GM12875 (cell line): ENCODE measurements at regions not wholly inside any gene's neighbourhood (a gene's known extent, or its start where the extent isn't known, plus 50 kb on each side); places are given as distances from the start of the nearest gene placed in this dataset.
"Not testable (repeated sequence)": the region's sequence is repeated elsewhere in the genome, so short reads cannot be mapped to it uniquely, and the experiment has no call there.

Source experiments
- H3K4me3 ChIP-seq: one replicate; pipeline ENCODE4 v1.5.1; 2011; ENCODE audit warnings: low read depth, low read length, control low read depth
- TF ChIP-seq, protein P1 (sequence below): IDR thresholded peaks from 2 replicates; pipeline ENCODE4 v1.5.1; 2011; ENCODE audit warnings: low read depth, mild to moderate bottlenecking, control low read depth, inconsistent platforms, low read length, moderate library complexity, borderline replicate concordance; ENCODE audit not compliant: insufficient read depth

DNA sequence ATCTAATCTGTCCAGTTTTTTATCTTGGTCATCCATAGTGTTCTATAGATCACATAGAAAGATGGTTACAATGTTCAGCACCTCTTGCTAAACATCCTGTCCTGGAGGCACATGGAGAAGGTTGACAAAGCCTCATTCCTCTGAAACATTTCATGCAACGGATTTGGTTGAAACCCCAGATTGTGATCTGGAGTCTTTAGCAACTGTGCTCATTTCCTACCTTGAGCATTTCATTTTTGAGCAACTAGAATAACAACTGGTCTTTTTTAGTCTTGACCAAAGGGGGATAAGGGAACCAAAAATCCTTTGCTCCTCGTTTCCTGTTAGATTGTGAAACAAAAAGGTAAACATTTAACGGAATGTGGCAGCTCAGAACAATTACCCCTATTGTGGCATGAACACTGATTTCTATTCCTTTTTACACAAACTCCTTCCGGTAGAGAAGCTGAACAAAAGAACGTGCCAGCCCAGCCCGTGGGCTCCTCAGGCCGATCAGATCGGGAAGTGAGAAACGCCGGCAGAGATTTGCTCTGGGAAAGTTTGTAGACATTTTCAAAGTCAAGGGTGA is 94.7 kb upstream of the ERRFI1 start:
- no peak overlapping the region for H3K4me3 ChIP-seq

DNA sequence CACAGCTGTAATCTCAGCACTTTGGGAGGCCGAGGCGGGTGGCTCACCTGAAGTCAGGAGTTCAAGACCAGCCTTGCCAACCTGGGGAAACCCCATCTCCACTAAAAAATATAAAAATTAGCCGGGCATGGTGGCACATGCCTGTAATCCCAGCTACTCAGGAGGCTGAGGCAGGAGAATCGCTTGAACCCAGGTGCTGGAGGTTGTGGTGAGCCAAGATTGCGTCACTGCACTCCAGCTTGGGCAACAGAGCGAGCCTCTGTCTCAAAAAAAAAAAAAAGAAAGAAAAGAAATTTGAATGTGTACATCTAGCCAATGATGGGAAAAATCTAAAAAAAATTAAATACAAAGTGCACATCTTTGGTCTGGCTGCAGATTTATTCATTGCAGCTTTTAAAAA is 92.6 kb upstream of the ERRFI1 start:
- not testable (repeated sequence) for H3K4me3 ChIP-seq

More for the DNA sequence above, 94.7 kb upstream of the ERRFI1 start:
- TF ChIP-seq, protein P1, sequence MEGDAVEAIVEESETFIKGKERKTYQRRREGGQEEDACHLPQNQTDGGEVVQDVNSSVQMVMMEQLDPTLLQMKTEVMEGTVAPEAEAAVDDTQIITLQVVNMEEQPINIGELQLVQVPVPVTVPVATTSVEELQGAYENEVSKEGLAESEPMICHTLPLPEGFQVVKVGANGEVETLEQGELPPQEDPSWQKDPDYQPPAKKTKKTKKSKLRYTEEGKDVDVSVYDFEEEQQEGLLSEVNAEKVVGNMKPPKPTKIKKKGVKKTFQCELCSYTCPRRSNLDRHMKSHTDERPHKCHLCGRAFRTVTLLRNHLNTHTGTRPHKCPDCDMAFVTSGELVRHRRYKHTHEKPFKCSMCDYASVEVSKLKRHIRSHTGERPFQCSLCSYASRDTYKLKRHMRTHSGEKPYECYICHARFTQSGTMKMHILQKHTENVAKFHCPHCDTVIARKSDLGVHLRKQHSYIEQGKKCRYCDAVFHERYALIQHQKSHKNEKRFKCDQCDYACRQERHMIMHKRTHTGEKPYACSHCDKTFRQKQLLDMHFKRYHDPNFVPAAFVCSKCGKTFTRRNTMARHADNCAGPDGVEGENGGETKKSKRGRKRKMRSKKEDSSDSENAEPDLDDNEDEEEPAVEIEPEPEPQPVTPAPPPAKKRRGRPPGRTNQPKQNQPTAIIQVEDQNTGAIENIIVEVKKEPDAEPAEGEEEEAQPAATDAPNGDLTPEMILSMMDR = no peak

DNA sequence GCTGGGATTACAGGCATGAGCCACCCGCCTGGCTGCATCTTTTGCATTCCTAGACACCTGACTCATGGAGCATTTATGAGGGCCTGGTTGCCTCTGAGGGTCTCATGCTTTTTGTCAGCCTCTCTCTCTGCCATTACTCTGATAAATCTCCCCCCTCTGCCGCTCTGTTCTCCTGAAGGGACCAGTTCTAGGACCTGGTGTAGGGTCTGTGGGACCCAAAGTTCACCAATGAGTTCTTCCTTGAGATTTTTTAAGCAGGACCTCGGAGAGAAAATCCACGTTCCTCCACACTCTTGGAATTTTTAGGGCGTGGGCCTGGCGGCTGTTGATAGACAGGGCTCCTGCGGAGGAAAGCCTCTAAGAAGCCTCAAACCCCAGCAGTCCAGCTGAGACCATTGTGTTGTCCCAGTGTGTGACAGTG is 91.9 kb upstream of the ERRFI1 start:
- TF ChIP-seq, protein P1 = no peak

DNA sequence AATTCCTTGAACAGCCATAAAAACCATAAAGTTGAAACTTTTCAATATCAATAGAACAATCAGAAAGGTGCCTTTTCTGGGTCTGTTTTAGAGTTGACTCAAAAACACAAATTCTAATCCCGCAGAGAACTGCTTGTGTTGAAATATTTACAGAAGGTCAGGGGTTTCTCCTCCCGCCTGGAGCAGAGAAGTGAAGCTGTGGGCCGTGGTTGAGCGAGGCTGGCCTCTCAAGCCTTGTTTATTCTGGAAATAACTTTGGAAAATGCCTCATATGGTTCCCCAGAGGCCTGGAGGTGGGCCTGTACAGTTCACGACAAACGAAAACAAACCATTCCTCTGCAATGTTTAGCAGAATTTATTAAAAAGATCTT is 90.8 kb upstream of the ERRFI1 start:
- TF ChIP-seq, protein P1 = no peak
- H3K4me3 ChIP-seq = no peak overlapping the region

More for the DNA sequence above, 91.9 kb upstream of the ERRFI1 start:
- no peak overlapping the region for H3K4me3 ChIP-seq

DNA sequence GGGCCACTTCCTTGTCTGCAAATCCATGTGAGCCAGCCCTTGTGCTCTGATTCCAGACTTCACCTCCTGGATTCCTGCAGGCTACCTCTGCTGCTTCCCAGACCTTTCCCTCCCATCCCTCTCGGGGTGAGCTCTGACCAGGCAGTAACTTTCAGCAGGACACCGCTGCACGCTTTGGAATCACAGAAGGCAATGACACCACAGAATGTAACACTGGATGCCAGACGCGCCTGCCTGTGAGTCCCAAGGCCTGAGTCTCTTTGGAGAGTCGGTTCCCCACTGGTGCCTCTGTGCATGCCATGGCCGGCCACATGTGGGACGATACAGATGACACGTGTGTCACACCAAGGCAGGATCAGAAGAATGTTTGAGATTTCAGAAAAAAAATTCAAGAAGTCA is 89.7 kb upstream of the ERRFI1 start:
- no peak overlapping the region for H3K4me3 ChIP-seq
- TF ChIP-seq, protein P1 = no peak

DNA sequence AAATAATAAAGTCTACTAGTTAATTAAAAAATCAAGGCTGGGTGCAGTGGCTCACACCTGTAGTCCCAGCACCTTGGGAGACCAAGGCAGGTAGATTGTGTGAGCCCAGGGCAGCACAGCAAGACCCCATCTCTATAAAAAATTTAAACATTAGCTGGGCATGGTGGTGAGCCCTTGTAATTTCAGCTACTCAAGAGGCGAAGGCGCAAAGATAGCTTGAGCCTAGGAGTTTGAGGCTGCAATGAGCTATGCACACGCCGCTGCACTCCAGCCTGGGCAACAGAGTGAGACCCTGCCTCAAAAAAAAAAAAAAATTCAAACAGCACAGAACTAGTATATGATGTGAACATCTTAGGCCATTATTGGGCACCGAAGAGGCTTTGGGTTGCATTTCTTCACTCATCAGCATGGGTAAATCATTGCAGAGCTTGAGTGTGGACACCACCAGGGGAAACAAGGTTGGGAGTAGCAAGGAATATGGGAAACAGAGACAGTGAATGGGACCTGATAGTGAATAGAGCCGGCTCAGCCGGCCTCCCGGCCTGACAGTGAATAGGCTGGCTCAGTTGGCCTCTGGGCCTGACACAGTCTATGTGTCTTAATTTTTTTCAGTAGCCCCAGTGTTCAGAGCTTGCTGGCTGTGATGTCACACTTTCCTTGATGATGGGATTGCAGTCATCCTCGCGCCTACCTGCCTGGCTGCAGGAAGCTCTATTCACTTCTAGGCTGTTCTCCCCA is 89.1 kb upstream of the ERRFI1 start:
- no peak overlapping the region for H3K4me3 ChIP-seq
- TF ChIP-seq, protein P1 = no peak

DNA sequence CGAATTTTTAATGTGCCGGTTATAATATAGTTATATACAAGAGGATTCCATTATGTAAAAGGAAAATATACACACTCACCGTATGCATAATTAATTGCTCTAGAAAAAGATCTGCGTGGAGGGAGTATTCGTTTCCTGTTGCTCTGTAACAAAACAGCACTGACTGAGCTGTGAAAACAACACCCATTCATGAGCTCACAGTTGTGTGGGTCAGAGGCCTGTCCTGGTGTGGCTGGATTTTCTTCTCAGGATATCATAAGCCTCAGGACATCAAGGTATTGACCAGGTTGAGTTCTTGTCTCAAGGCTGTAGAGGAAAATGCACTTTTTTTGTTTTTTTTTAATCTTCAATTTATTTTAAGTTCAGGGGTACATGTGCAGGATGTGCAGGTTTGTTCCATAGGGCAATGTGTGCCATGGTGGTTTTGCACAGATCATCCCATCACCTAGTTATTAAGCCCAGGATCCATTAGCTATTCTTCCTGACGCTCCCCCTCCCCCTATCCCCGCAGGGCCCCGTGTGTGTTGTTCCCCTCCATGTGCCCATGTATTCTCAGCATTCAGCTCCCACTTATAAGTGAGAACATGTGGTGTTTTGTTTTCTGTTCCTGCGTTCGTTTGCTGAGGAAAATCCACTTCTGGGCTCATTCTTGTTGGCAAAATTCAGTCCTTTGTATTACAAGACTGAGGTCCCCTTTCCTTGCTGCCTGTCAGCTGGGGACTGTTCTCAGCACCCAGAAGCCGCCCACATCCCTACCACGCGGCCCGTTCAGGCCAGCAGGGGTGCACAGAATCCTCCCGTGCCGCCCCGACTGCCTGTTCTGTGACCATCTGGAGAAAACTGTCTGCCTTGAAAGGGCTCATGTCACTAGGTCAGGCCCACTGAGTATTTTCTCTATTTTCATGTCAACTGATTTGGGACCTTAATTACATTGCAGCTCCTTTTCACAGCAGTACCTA is 87.4 kb upstream of the ERRFI1 start:
- TF ChIP-seq, protein P1 = no peak
- H3K4me3 ChIP-seq = no peak overlapping the region
